ENCODE measurements at regions not wholly inside any gene's neighbourhood (a gene's known extent, or its start where the extent isn't known, plus 50 kb on each side); places are given as distances from the start of the nearest gene placed in this dataset.
A peak's percentile ranks its signal among the peaks of the same experiment; 100 is the strongest.
"Not testable (repeated sequence)": the region's sequence is repeated elsewhere in the genome, so short reads cannot be mapped to it uniquely, and the experiment has no call there.

DNA sequence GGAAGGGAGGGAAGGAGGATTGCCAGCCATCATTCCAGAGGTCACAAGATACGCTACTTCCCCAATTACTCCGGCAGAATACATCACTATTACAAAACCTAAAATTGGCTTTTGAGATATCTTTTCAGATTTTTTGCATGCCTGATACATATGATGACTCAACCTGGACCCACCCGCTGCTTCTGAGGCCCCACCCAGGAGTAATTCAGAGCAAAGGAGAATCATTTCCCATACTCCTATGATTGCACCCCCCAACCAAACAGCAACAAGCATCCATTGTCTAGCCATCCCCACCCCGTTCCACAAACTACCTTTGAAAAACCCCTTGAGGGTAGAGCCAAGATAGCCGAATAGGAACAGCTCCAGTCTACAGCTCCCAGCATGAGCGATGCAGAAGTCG lies 163.5 kb upstream of the GJE1 start:
- no peak for DNase-seq

- DNase-seq, result no peak
Observed at GRCh38 chr6:141968632-141969031, 164.1 kb upstream of the GJE1 start.

DNA sequence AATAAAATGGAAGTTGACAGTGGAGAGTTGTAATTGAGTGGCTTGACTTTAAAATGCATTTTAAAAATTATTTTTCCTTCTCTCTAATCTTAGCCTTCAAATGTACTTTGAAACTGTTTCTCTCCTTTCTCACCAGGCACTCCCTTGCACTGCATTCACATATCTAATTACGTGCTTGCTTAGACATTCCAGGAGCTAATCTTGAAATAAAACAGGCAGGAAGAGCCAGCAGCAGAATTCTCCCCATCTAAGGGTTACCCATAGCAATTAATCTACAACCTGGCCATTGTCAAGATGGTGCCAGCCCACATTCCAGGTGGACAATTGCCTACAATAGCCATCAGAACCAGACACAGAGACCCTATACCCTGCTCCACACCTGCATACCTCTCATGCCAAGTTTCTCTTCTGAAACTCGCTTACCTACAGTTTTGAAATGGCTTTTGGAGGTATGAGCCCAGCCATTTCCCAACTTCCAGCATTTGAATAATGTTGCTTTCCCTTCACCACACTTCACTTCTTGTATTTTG lies 167.6 kb upstream of the GJE1 start:
- DNase-seq, result no peak

GRCh38 chr6:141963543-141964295 lies 169.0 kb upstream of the GJE1 start:
- no peak for DNase-seq

DNA sequence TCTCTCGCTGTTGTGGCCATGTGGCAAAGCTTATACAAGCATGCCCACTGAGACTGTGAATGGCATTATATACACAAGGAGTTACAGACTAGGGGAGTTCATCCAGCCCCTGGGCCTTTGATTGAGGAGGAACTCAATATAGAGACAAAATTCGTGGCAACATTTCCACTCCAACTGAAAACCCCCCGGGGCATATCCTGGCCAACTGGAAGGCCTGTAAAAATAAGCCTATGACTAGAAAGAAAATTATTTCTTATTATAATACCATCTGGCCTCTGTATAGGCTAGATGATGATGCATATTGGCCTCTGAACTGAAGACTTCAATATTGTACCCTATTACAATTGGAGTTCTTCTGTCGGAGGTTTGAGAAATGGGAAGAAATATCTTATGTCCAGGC lies 175.5 kb upstream of the GJE1 start:
- no peak for DNase-seq

DNA sequence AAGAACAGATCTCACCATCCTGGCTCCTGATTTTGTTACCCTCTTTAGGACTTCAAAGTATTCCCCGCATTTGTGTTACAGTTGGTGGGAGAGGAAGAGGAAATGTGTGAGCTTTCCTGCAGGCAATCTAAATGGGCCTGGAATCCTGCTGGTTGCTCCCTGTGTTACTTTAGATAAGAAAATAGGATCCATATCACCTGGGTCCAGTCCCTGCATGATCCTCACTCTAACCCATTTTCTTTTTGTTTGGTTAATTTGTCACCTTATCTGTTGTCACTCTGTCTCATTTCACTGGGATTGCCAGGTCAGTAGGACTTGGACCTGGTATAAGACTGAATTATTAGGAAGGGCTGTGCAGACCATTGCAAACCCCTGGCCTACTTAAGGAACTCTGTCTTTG lies 175.9 kb upstream of the GJE1 start:
- no peak for DNase-seq

DNA sequence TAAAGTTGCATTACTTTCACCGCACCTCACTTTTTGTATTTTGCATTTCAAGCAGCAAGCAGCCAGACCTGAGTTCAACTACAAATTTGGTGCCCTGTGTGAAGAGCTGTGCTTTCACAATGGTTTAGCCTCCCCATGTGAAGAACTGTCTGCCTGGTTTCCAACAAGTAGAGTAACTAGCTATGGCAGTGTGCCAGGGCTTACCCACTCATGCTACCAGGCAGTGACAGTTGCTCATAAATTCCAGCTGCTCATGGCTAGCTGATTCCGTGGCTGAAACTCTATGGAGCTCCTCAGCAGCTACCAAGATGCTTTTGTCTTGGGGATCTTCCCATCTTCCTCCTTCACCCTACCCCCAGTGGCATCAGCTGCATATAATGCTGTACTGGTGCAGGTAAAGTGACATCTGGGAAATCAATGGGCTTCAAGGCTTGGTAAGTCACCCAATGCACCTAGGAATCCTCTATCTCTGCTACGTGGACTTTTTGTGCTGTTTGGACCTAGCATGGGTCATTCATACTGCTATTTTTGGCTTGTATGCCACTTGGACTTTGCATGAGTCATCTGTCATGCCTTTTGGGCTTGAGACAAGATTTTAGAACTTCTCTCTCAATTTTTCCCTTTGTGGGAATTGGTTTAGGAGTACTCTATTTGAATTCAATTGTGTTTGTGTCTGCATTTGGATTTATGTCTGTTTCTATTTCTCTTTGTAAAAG lies 176.5 kb upstream of the GJE1 start:
- DNase-seq, result no peak

DNA sequence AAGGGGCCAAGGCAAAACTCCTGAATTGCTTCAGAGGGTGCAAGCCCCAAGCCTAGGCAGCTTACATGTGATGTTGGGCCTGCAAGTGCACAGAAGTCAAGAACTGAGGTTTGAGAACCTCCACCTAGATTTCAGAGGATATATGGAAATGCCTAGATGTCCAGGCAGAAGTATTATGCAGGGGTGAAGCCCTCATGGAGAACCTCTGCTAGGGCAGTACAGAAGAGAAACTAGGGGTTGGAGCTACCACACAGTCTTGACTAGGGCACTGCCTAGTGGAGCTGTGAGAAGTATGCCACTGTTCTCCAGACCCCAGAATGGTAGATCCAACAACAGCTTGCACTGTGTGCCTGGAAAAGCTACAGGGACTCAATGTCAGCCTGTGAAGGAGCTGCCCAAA lies 179.7 kb upstream of the GJE1 start:
- DNase-seq, result no peak

DNA sequence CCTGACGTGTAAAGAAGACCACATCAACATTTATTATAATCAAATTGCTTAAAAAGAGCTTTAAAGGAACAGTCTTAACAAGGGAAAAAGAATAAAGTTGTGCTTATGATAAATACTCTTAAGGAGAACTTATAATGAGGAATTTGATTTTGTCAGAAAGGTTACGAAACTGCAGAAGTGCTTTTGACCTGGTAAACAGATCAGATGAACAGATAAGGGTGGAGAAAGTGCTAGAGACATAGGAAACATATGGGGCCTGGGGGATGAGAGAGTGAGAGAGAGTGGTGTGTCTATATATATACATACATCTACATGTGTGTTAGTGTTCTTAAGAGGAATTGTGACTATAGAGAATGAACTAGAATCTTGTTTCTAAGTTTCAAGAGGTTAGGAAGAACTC lies 186.2 kb upstream of the GJE1 start:
- DNase-seq, result no peak

- DNase-seq, result no peak
Observed at GRCh38 chr6:141938664-141939063, 194.1 kb upstream of the GJE1 start.

GRCh38 chr6:141932685-141933084 lies 200.0 kb upstream of the GJE1 start:
- no peak for DNase-seq

DNA sequence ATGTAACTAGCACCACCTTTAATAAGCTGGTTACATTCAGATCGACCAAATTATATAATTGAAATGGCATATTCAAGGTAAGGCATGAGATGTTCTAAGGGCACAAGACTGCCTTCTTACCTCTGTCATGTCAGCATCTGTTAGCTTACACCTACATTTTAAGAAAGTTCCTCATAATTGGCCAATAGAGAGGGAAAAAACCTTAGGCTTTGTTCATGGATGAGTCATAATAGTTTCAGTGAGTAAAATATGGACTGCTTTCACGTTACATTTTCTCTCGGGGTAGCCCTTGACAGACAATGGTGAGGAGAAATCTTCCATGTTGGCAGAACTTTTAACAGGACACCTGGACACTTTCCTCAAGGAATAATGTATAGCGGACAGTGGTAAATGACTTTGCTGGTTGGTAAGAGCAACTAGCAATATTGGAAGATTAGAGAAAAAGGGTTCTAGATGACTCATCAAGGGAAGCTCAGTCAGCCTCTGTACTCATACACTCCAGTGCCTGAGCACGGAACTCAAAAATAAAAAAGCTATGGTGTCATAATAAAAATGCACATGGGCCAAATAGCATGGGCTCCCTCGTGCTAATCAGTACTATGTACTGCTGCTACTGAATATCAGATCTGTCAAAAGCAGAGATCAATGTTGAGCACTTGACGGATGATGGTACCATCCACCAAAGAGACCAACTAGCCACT lies 206.4 kb upstream of the GJE1 start:
- not testable (repeated sequence) for DNase-seq

GRCh38 chr6:141925001-141925400 lies 207.7 kb upstream of the GJE1 start:
- no peak for DNase-seq

- no peak for DNase-seq
Observed at GRCh38 chr6:141922898-141923297, 209.8 kb upstream of the GJE1 start.

- DNase-seq, result not testable (repeated sequence)
Observed at GRCh38 chr6:141916682-141917505, 215.8 kb upstream of the GJE1 start.

GRCh38 chr6:141914646-141915045 lies 218.1 kb upstream of the GJE1 start:
- DNase-seq, result no peak

GRCh38 chr6:141906569-141907080 lies 226.1 kb upstream of the GJE1 start:
- DNase-seq, result no peak

GRCh38 chr6:141890661-141891060 lies 242.1 kb upstream of the GJE1 start:
- DNase-seq, result no peak

DNA sequence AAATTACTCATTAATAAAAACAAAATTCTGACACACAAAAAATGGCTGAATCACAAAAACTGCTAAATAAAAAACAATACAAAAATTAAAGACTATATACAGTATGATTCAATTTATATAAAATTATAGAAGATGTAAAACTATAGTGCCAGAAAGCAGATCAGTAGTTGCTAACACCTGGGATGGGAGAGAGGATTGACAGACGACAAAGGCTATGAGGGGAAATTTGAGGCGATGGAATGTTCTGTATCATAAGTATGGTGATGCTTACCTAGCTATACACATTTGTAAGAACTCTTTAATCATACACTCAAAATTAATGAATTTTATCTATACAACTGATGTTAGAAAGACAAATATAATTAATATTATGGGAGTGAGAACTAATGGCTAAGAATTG lies 247.9 kb upstream of the GJE1 start:
- DNase-seq, result no peak

DNA sequence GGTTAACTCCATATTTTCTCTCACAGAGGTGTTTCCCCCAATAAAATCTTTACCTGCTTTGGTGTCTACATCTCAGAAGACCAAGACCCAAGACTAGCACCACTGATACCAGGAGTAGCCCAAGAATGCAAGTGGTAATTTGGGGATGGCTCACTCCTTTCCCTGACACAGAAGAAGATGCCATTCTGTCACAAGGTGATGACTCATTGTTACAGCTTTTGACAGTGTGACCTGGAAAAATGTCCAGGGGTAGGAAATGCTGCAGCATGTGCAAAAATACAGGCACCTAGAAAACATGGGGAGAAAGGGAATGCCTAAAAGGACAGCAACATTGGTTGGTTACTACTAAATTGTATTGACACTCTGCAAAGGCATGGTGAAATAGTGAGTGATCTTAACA lies 254.0 kb upstream of the GJE1 start:
- peak in 1 of 3 donors; percentile 1 for DNase-seq

DNA sequence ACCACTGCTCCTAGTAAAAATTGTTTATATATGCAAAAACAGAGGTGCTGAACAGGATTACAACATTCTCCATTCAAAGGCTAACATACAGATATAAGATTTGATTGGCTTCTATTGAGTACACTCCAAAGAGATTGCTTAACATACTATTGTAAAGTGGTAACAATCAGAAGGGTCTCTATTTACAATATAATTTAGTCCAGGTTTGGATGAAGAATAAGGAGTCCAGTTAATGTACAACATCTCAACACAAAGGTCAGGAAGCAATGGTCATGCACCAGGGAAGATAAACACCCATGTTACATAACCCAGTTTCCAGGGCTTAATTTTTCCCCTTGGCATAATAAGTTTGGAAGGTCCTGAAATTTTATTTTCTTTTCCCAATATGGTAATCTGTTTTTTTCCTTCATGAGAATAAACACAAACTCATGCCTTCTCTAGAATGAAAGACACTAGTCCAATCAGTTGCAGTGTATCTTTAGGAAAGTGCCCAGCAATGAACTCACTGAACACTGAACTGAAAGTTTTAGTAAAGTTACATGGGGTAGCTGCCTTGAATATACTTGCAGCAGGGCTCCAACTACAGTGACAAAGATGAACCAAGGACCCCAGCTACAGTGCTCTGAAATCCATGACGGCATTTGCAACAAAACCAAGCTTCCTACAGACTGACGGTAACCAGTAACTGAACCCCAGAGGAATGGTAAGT lies 255.3 kb upstream of the GJE1 start:
- no peak for DNase-seq

All from suppressor macrophage treated with lipopolysaccharide for 1 hour (primary cell).